CD8-positive, alpha-beta memory T cell (primary cell): ENCODE measurements at regions not wholly inside any gene's neighbourhood (a gene's known extent, or its start where the extent isn't known, plus 50 kb on each side); places are given as distances from the start of the nearest gene placed in this dataset.

Source experiments
- CTCF ChIA-PET: fragments of 350-600 bp; sonication (Branson Sonifier 250); formaldehyde crosslinking; loops from one replicate; lab custom pipeline; 2021; ENCODE audit warnings: antibody characterized with exemption; lab: Charles Lee
- POLR2A ChIA-PET: fragments of 350-600 bp; sonication (Branson Sonifier 250); formaldehyde crosslinking; loops from one replicate; lab custom pipeline; 2021; ENCODE audit warnings: antibody characterized with exemption; lab: Charles Lee
- DNase-seq, 5 donors: peaks; one replicate each; pipeline versions ENCODE4 v3.0.0 to v3.0.0-alpha.2; 2020 to 2022; ENCODE audit warnings: mixed read lengths in 1 of 5
- H3K27ac ChIP-seq: one replicate; pipeline ENCODE4 v1.7.0; 2013; ENCODE audit warnings: low read depth, mild to moderate bottlenecking, low read length, moderate library complexity
- H3K27me3 ChIP-seq: 2 replicates; pipeline ENCODE4 v1.7.0; 2013; ENCODE audit warnings: low read length, mild to moderate bottlenecking; ENCODE audit not compliant: insufficient read depth, poor library complexity, severe bottlenecking
- H3K36me3 ChIP-seq: 2 replicates; pipeline ENCODE4 v1.7.0; 2013; ENCODE audit warnings: mild to moderate bottlenecking, low read length, moderate library complexity; ENCODE audit not compliant: insufficient read depth
- H3K4me1 ChIP-seq: 2 replicates; pipeline ENCODE4 v1.7.0; 2013; ENCODE audit warnings: mild to moderate bottlenecking, low read length, moderate library complexity; ENCODE audit not compliant: insufficient read depth
- H3K4me3 ChIP-seq: 2 replicates; pipeline ENCODE4 v1.7.0; 2013; ENCODE audit warnings: mild to moderate bottlenecking, low read length
- H3K9me3 ChIP-seq: 2 replicates; pipeline ENCODE4 v1.7.0; 2013; ENCODE audit warnings: mild to moderate bottlenecking, low read length
- H3K27ac Mint-ChIP-seq, 8 donors: one replicate each; pipeline ENCODE4 v1.8.0; 2020 to 2021; ENCODE audit warnings: mixed read lengths in 8 of 8, mild to moderate bottlenecking in 6 of 8, inconsistent platforms in 3 of 8, moderate library complexity in 3 of 8
- H3K27me3 Mint-ChIP-seq, 2 donors: one replicate each; pipeline ENCODE4 v1.8.0; 2020 to 2021; ENCODE audit warnings: mixed read lengths in 2 of 2, mild to moderate bottlenecking in 1 of 2, moderate library complexity in 1 of 2
- H3K36me3 Mint-ChIP-seq, 3 donors: one replicate each; pipeline ENCODE4 v1.8.0; 2020 to 2021; ENCODE audit warnings: mixed read lengths in 3 of 3, inconsistent platforms in 1 of 3, mild to moderate bottlenecking in 1 of 3
- H3K4me1 Mint-ChIP-seq, 3 donors: one replicate each; pipeline ENCODE4 v1.8.0; 2020 to 2021; ENCODE audit warnings: mixed read lengths in 3 of 3, inconsistent platforms in 1 of 3, mild to moderate bottlenecking in 1 of 3
- H3K4me3 Mint-ChIP-seq, 7 donors: one replicate each; pipeline ENCODE4 v1.8.0; 2020 to 2021; ENCODE audit warnings: mixed read lengths in 7 of 7, mild to moderate bottlenecking in 6 of 7, moderate library complexity in 4 of 7, inconsistent platforms in 2 of 7
- H3K9me3 Mint-ChIP-seq, 5 donors: one replicate each; pipeline ENCODE4 v1.8.0; 2020 to 2022; ENCODE audit warnings: mixed read lengths in 5 of 5, mild to moderate bottlenecking in 3 of 5, moderate library complexity in 2 of 5, inconsistent platforms in 1 of 5

GRCh38 chr13:74919914-74920313, 562.1 kb downstream of the TBC1D4 start:
- no peak overlapping the region for H3K4me3 Mint-ChIP-seq
- peaks cover 6 to 11% (median 7%) of the 10 kb centered on the region in 3 donors for H3K4me1 Mint-ChIP-seq
- no peak for DNase-seq
- no peaks in the 10 kb centered on the region for H3K36me3 Mint-ChIP-seq
- POLR2A ChIA-PET: no interaction called here
- Histone ChIP-seq H3K36me3 (no peaks in the 10 kb centered on the region), H3K9me3 (no peaks in the 10 kb centered on the region), H3K27me3 (no peaks in the 10 kb centered on the region), H3K4me3 (no peak overlapping the region), H3K4me1 (no peaks in the 10 kb centered on the region), H3K27ac (peak overlapping the region; percentile 6)
- CTCF ChIA-PET: no interaction called here
- H3K9me3 Mint-ChIP-seq: peaks cover 0 to 3% (median 0%) of the 10 kb centered on the region in 5 donors
- peaks cover 0 to 2% of the 10 kb centered on the region in 2 donors for H3K27me3 Mint-ChIP-seq
- no peak overlapping the region for H3K27ac Mint-ChIP-seq

- Mint-ChIP-seq H3K4me1 (no peaks in the 10 kb centered on the region), H3K9me3 (no peaks in the 10 kb centered on the region), H3K27ac (no peak overlapping the region), H3K27me3 (peaks cover 2 to 14% of the 10 kb centered on the region in 2 donors), H3K36me3 (no peaks in the 10 kb centered on the region), H3K4me3 (no peak overlapping the region)
- H3K36me3 ChIP-seq: no peaks in the 10 kb centered on the region
- no peak for DNase-seq
- no peaks in the 10 kb centered on the region for H3K4me1 ChIP-seq
- H3K4me3 ChIP-seq: no peak overlapping the region
- POLR2A ChIA-PET: no interaction called here
- CTCF ChIA-PET: no interaction called here
- H3K27me3 ChIP-seq: no peaks in the 10 kb centered on the region
- no peak overlapping the region for H3K27ac ChIP-seq
- no peaks in the 10 kb centered on the region for H3K9me3 ChIP-seq
Measured at GRCh38 chr13:74912898-74913297, 569.1 kb downstream of the TBC1D4 start.

GRCh38 chr13:74910415-74910814, 571.6 kb downstream of the TBC1D4 start:
- no peaks in the 10 kb centered on the region for H3K36me3 ChIP-seq
- H3K9me3 ChIP-seq: no peaks in the 10 kb centered on the region
- ChIA-PET POLR2A (no interaction called here), CTCF (no interaction called here)
- no peak overlapping the region for H3K27ac ChIP-seq
- H3K27me3 ChIP-seq: no peaks in the 10 kb centered on the region
- no peak overlapping the region for H3K4me3 ChIP-seq
- H3K4me1 ChIP-seq: no peaks in the 10 kb centered on the region
- no peak overlapping the region for H3K27ac Mint-ChIP-seq
- no peaks in the 10 kb centered on the region for H3K9me3 Mint-ChIP-seq
- no peak overlapping the region for H3K4me3 Mint-ChIP-seq
- no peaks in the 10 kb centered on the region for H3K36me3 Mint-ChIP-seq
- H3K4me1 Mint-ChIP-seq: no peaks in the 10 kb centered on the region
- H3K27me3 Mint-ChIP-seq: peaks cover 2 to 17% of the 10 kb centered on the region in 2 donors
- DNase-seq: no peak

GRCh38 chr13:74907788-74908187, 574.2 kb downstream of the TBC1D4 start:
- no peaks in the 10 kb centered on the region for H3K36me3 Mint-ChIP-seq
- CTCF ChIA-PET: no interaction called here
- H3K27me3 Mint-ChIP-seq: peaks cover 1 to 17% of the 10 kb centered on the region in 2 donors
- no peaks in the 10 kb centered on the region for H3K4me1 Mint-ChIP-seq
- H3K27me3 ChIP-seq: no peaks in the 10 kb centered on the region
- no peaks in the 10 kb centered on the region for H3K4me1 ChIP-seq
- no peaks in the 10 kb centered on the region for H3K36me3 ChIP-seq
- H3K27ac Mint-ChIP-seq: no peak overlapping the region
- H3K9me3 ChIP-seq: no peaks in the 10 kb centered on the region
- H3K9me3 Mint-ChIP-seq: no peaks in the 10 kb centered on the region
- no peak overlapping the region for H3K27ac ChIP-seq
- H3K4me3 Mint-ChIP-seq: no peak overlapping the region
- H3K4me3 ChIP-seq: no peak overlapping the region
- DNase-seq: no peak
- POLR2A ChIA-PET: no interaction called here

- Mint-ChIP-seq H3K27me3 (peaks cover 3 to 8% of the 10 kb centered on the region in 2 donors), H3K27ac (no peak overlapping the region), H3K4me3 (no peak overlapping the region), H3K9me3 (no peaks in the 10 kb centered on the region), H3K4me1 (no peaks in the 10 kb centered on the region), H3K36me3 (no peaks in the 10 kb centered on the region)
- no peak overlapping the region for H3K27ac ChIP-seq
- no peak for DNase-seq
- H3K4me1 ChIP-seq: no peaks in the 10 kb centered on the region
- no peaks in the 10 kb centered on the region for H3K36me3 ChIP-seq
- H3K4me3 ChIP-seq: no peak overlapping the region
- no peaks in the 10 kb centered on the region for H3K9me3 ChIP-seq
- POLR2A ChIA-PET: no interaction called here
- CTCF ChIA-PET: no interaction called here
- H3K27me3 ChIP-seq: no peaks in the 10 kb centered on the region
Measured at GRCh38 chr13:74904556-74904955, 577.4 kb downstream of the TBC1D4 start.

GRCh38 chr13:74895042-74895796, 586.8 kb downstream of the TBC1D4 start:
- Mint-ChIP-seq H3K4me3 (no peak overlapping the region), H3K27ac (no peak overlapping the region), H3K9me3 (peaks cover 0 to 3% (median 0%) of the 10 kb centered on the region in 5 donors), H3K36me3 (no peaks in the 10 kb centered on the region), H3K4me1 (peaks cover 2 to 7% (median 5%) of the 10 kb centered on the region in 3 donors), H3K27me3 (peaks cover 0 to 26% of the 10 kb centered on the region in 2 donors)
- ChIA-PET CTCF (no interaction called here), POLR2A (no interaction called here)
- H3K27ac ChIP-seq: no peak overlapping the region
- H3K4me1 ChIP-seq: no peaks in the 10 kb centered on the region
- no peak for DNase-seq
- no peaks in the 10 kb centered on the region for H3K27me3 ChIP-seq
- no peaks in the 10 kb centered on the region for H3K9me3 ChIP-seq
- H3K4me3 ChIP-seq: no peak overlapping the region
- no peaks in the 10 kb centered on the region for H3K36me3 ChIP-seq

- no peaks in the 10 kb centered on the region for H3K27me3 ChIP-seq
- no peaks in the 10 kb centered on the region for H3K36me3 ChIP-seq
- CTCF ChIA-PET: no interaction called here
- Mint-ChIP-seq H3K9me3 (no peaks in the 10 kb centered on the region), H3K27me3 (peaks cover 0 to 24% of the 10 kb centered on the region in 2 donors), H3K27ac (no peak overlapping the region), H3K4me1 (peaks cover 2 to 7% (median 5%) of the 10 kb centered on the region in 3 donors), H3K4me3 (no peak overlapping the region), H3K36me3 (no peaks in the 10 kb centered on the region)
- no peaks in the 10 kb centered on the region for H3K4me1 ChIP-seq
- no peak for DNase-seq
- H3K27ac ChIP-seq: no peak overlapping the region
- no peaks in the 10 kb centered on the region for H3K9me3 ChIP-seq
- POLR2A ChIA-PET: no interaction called here
- H3K4me3 ChIP-seq: no peak overlapping the region
Measured at GRCh38 chr13:74892096-74892495, 589.9 kb downstream of the TBC1D4 start.

GRCh38 chr13:74891610-74892009, 590.4 kb downstream of the TBC1D4 start:
- H3K9me3 Mint-ChIP-seq: no peaks in the 10 kb centered on the region
- no peaks in the 10 kb centered on the region for H3K36me3 Mint-ChIP-seq
- no peaks in the 10 kb centered on the region for H3K27me3 ChIP-seq
- CTCF ChIA-PET: no interaction called here
- H3K27me3 Mint-ChIP-seq: peaks cover 0 to 19% of the 10 kb centered on the region in 2 donors
- H3K9me3 ChIP-seq: no peaks in the 10 kb centered on the region
- H3K27ac ChIP-seq: no peak overlapping the region
- H3K36me3 ChIP-seq: no peaks in the 10 kb centered on the region
- H3K4me3 Mint-ChIP-seq: no peak overlapping the region
- DNase-seq: no peak
- peaks cover 2 to 7% (median 5%) of the 10 kb centered on the region in 3 donors for H3K4me1 Mint-ChIP-seq
- H3K27ac Mint-ChIP-seq: no peak overlapping the region
- no peak overlapping the region for H3K4me3 ChIP-seq
- POLR2A ChIA-PET: no interaction called here
- H3K4me1 ChIP-seq: no peaks in the 10 kb centered on the region
